Heart right ventricle (tissue), 16 donors: ENCODE measurements at regions not wholly inside any gene's neighbourhood (a gene's known extent, or its start where the extent isn't known, plus 50 kb on each side); places are given as distances from the start of the nearest gene placed in this dataset.

Experiments
- ATAC-seq, 8 donors: fragments of 200-7000 bp; cut with Tn5 transposase; one replicate each; pipeline ENCODE4 v1.9.1; 2020; ENCODE audit warnings: mild to moderate bottlenecking in 8 of 8, moderate library complexity in 8 of 8, moderate number of reproducible peaks in 1 of 8
- DNase-seq, 2 donors: peaks; one replicate each; pipeline ENCODE4 v3.0.0-alpha.2; 2020
- H3K27ac ChIP-seq, 10 donors: fragments of 200-600 bp; sonication (generic) in 2 of 10; one replicate each; pipeline versions ENCODE4 v1.5.0 to v1.8.0; 2020 to 2022; ENCODE audit warnings: mild to moderate bottlenecking in 3 of 10
- H3K27me3 ChIP-seq, 7 donors: fragments of 200-600 bp; one replicate each; pipeline ENCODE4 v1.8.0; 2021 to 2022; ENCODE audit warnings: mild to moderate bottlenecking in 2 of 7
- H3K36me3 ChIP-seq, 9 donors: fragments of 200-600 bp; sonication (generic) in 1 of 9; one replicate each; pipeline versions ENCODE4 v1.5.0 to v1.8.0; 2020 to 2022; ENCODE audit warnings: mild to moderate bottlenecking in 2 of 9
- H3K4me1 ChIP-seq, 9 donors: fragments of 200-600 bp; sonication (generic) in 1 of 9; one replicate each; pipeline versions ENCODE4 v1.5.0 to v1.8.0; 2020 to 2022; ENCODE audit warnings: mild to moderate bottlenecking in 4 of 9
- H3K4me3 ChIP-seq, 10 donors: fragments of 200-600 bp; sonication (generic) in 2 of 10; one replicate each; pipeline versions ENCODE4 v1.5.0 to v1.8.0; 2020 to 2022; ENCODE audit warnings: mild to moderate bottlenecking in 7 of 10, moderate library complexity in 2 of 10
- H3K9me3 ChIP-seq, 11 donors: fragments of 200-600 bp in 10 of 11; sonication (generic) in 2 of 11; one replicate each; pipeline versions ENCODE4 v1.5.0 to v1.8.0; 2013 to 2022; ENCODE audit warnings: mild to moderate bottlenecking in 2 of 11, control low read depth in 1 of 11, moderate library complexity in 1 of 11
- CTCF ChIP-seq, 9 donors: fragments of 200-600 bp; sonication (generic) in 2 of 9; IDR thresholded peaks; one replicate each; pipeline versions ENCODE4 v1.5.0 to v1.8.0; 2021 to 2022; ENCODE audit warnings: antibody characterized with exemption in 9 of 9, mild to moderate bottlenecking in 5 of 9, moderate library complexity in 1 of 9
- WGBS, 2 donors: extraction: QIAGEN DNeasy Blood & Tissue Kit; methylation state at CpG; one replicate each; pipeline ENCODE4 v1.1.7; 2013; ENCODE audit warnings: inconsistent platforms in 1 of 2; 5-methylcytosine and 5-hydroxymethylcytosine counted together
- intact Hi-C, 10 donors: fragments of 100-400 bp; cut with DNase I; formaldehyde crosslinking; loops; one replicate each; pipeline versions ENCODE4 v1.11.1 to v1.14.2; 2022
- donor health status: Arrhythmogenic right ventricular cardiomyopathy.
- donor health status: ischemic (EF 13 %, LVEDD 7.1; RV severe dilation, severe dysfunction).
- donor health status: healthy with polysubstance abuse.
- donor health status: DM: no; HTN: yes; CAD: no.
- donor health status: DM: no; HTN: no; CAD: no.
- donor health status: ischemic (EF 25% LVEDD 6.9; RV normal size, moderate dysfunction).
- donor health status: ischemic (EF 25% LVEDD 5.7; RV mildly dilated, moderate dysfunction).
- donor health status: healthy.
- donor health status: DM: yes; HTN: yes; CAD: no.
- donor health status: Ischemic cardiomyopathy.
- donor health status: ischemic (EF 35%, LVEDD 5.7; RV mildly dilated, moderate dysfunction).
- donor health status: nonischemic (EF 11% LVEDD 7.7; RV severe dilation, severe dysfunction).
- donor health status: DM: yes; HTN: yes; CAD: no.
- donor health status: PGD.
- donor health status: ischemic (EF 29% LVEDD 5.4; RV normal size, mild dysfunction).
- donor health status: nonischemic (EF 23%, LVEDD 6.1; RV moderate dilation, normal function).

- H3K36me3 ChIP-seq = no peaks in the 10 kb centered on the region
- no peak overlapping the region for H3K27ac ChIP-seq
- TF ChIP-seq CTCF (IDR thresholded peaks at IDR 0.05) = no peak
- H3K9me3 ChIP-seq = peaks cover 0 to 5% (median 0%) of the 10 kb centered on the region in 11 donors
- no peaks in the 10 kb centered on the region for H3K4me1 ChIP-seq
- DNase-seq = no peak
- no peak overlapping the region for H3K4me3 ChIP-seq
- ATAC-seq = no peak
- intact Hi-C loops = no loop called here
- H3K27me3 ChIP-seq = no peaks in the 10 kb centered on the region
These were observed 277.0 kb upstream of the PCDH20 start for GRCh38 chr13:61692691-61693090.

GRCh38 chr13:61685682-61686012 is 270.0 kb upstream of the PCDH20 start:
- H3K4me3 ChIP-seq = no peak overlapping the region
- no peak for DNase-seq
- H3K4me1 ChIP-seq = no peaks in the 10 kb centered on the region
- H3K27ac ChIP-seq = no peak overlapping the region
- H3K9me3 ChIP-seq = peaks cover 0 to 22% (median 0%) of the 10 kb centered on the region in 11 donors
- WGBS, 2 donors = 57 to 62% methylated on average over 2 of the region's 2 CpGs
- peak in 1 of 9 donors; percentile 19 for TF ChIP-seq CTCF (IDR thresholded peaks at IDR 0.05)
- peak in 1 of 8 donors; percentile 59 for ATAC-seq
- intact Hi-C loops = no loop called here
- no peaks in the 10 kb centered on the region for H3K36me3 ChIP-seq
- no peaks in the 10 kb centered on the region for H3K27me3 ChIP-seq

- DNase-seq (no peak), ATAC-seq (no peak)
- 79 to 80% methylated on average over 4 of the region's 4 CpGs for WGBS, 2 donors
- intact Hi-C loops = no loop called here
- Histone ChIP-seq H3K4me3 (no peak overlapping the region), H3K4me1 (no peaks in the 10 kb centered on the region), H3K27ac (no peak overlapping the region), H3K27me3 (no peaks in the 10 kb centered on the region), H3K9me3 (peaks cover 0 to 22% (median 0%) of the 10 kb centered on the region in 11 donors), H3K36me3 (no peaks in the 10 kb centered on the region)
- no peak for TF ChIP-seq CTCF (IDR thresholded peaks at IDR 0.05)
These were observed 269.5 kb upstream of the PCDH20 start for GRCh38 chr13:61684976-61685681.

GRCh38 chr13:61672756-61673155 is 257.1 kb upstream of the PCDH20 start:
- H3K27me3 ChIP-seq = no peaks in the 10 kb centered on the region

More at GRCh38 chr13:61672756-61673155, 257.1 kb upstream of the PCDH20 start:
- H3K36me3 ChIP-seq = no peaks in the 10 kb centered on the region
- no peak for DNase-seq
- TF ChIP-seq CTCF (IDR thresholded peaks at IDR 0.05) = no peak
- intact Hi-C loops = no loop called here
- no peak overlapping the region for H3K4me3 ChIP-seq
- no peak for ATAC-seq
- no peaks in the 10 kb centered on the region for H3K4me1 ChIP-seq
- H3K9me3 ChIP-seq = peaks cover 0 to 11% (median 0%) of the 10 kb centered on the region in 11 donors
- 77 to 81% methylated on average over 4 of the region's 4 CpGs for WGBS, 2 donors
- no peak overlapping the region for H3K27ac ChIP-seq
